ENCODE measurements at regions not wholly inside any gene's neighbourhood (a gene's known extent, or its start where the extent isn't known, plus 50 kb on each side); places are given as distances from the start of the nearest gene placed in this dataset.

DNA sequence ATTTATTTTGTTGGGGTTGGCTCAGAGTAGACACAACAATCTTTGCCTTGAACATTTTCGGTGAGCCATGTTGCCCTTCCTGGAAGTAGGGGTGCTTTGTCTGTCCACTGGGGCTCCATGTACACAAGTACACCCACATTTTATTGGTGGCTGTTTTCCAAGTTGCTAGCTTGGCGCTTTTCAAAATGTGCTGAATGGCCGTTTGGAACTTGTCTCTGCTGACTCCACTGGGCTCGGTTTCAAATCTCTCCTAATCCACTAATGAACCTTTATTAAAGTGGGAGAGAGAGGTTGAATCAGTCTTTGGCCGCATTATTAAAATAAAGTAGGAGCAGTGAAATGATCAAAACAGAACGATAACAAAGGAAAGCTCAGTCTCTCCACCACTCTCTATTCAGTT lies 64.6 kb upstream of the TAF11L2 start:
- TF ChIP-seq, protein P1, sequence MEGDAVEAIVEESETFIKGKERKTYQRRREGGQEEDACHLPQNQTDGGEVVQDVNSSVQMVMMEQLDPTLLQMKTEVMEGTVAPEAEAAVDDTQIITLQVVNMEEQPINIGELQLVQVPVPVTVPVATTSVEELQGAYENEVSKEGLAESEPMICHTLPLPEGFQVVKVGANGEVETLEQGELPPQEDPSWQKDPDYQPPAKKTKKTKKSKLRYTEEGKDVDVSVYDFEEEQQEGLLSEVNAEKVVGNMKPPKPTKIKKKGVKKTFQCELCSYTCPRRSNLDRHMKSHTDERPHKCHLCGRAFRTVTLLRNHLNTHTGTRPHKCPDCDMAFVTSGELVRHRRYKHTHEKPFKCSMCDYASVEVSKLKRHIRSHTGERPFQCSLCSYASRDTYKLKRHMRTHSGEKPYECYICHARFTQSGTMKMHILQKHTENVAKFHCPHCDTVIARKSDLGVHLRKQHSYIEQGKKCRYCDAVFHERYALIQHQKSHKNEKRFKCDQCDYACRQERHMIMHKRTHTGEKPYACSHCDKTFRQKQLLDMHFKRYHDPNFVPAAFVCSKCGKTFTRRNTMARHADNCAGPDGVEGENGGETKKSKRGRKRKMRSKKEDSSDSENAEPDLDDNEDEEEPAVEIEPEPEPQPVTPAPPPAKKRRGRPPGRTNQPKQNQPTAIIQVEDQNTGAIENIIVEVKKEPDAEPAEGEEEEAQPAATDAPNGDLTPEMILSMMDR (IDR thresholded peaks at IDR 0.05): no peak
- TF ChIP-seq POLR2A (IDR thresholded peaks at IDR 0.05): no peak
